GM12891 (cell line): ENCODE measurements at regions not wholly inside any gene's neighbourhood (a gene's known extent, or its start where the extent isn't known, plus 50 kb on each side); places are given as distances from the start of the nearest gene placed in this dataset.
"Not testable (repeated sequence)": the region's sequence is repeated elsewhere in the genome, so short reads cannot be mapped to it uniquely, and the experiment has no call there.

ENCODE experiments used
- DNase-seq: peaks from one replicate; pipeline ENCODE4 v3.0.0; 2011; ENCODE audit warnings: low spot score; ENCODE audit not compliant: insufficient read length
- FAIRE-seq: peaks from 2 replicates; lab custom pipeline; 2011; peaks lifted over from hg19 to GRCh38; lab: Jason Lieb, UNC
- PAX5 ChIP-seq: IDR thresholded peaks from 2 replicates; pipeline ENCODE4 v1.6.1; 2011; ENCODE audit warnings: low read length, moderate library complexity, mild to moderate bottlenecking; ENCODE audit not compliant: insufficient read depth, severe bottlenecking
- POLR2A ChIP-seq: IDR thresholded peaks from 2 replicates; pipeline ENCODE4 v1.6.1; 2011; ENCODE audit warnings: low read depth, low read length, control low read depth
- POLR2AphosphoS5 ChIP-seq: IDR thresholded peaks from 2 replicates; pipeline ENCODE4 v1.6.1; 2011; ENCODE audit warnings: low read depth, low read length, control low read depth
- POU2F2 ChIP-seq: IDR thresholded peaks from 2 replicates; pipeline ENCODE4 v1.6.1; 2011; ENCODE audit warnings: low read depth, mild to moderate bottlenecking, control low read depth, low read length, moderate library complexity
- SPI1 ChIP-seq: IDR thresholded peaks from 2 replicates; pipeline ENCODE4 v1.6.1; 2011; ENCODE audit warnings: low read depth, low read length, control low read depth
- TAF1 ChIP-seq: IDR thresholded peaks from 2 replicates; pipeline ENCODE4 v1.6.1; 2011; ENCODE audit warnings: low read depth, low read length, control low read depth

- TF ChIP-seq SPI1, result no peak
- TF ChIP-seq TAF1, result no peak
- TF ChIP-seq POLR2AphosphoS5, result no peak
- TF ChIP-seq PAX5, result no peak
- no peak for TF ChIP-seq POLR2A
- TF ChIP-seq POU2F2, result no peak
- no peak for FAIRE-seq
- DNase-seq, result no peak
Measured at GRCh38 chr5:28390341-28390740, 1352.0 kb upstream of the CDH9 start.

DNA sequence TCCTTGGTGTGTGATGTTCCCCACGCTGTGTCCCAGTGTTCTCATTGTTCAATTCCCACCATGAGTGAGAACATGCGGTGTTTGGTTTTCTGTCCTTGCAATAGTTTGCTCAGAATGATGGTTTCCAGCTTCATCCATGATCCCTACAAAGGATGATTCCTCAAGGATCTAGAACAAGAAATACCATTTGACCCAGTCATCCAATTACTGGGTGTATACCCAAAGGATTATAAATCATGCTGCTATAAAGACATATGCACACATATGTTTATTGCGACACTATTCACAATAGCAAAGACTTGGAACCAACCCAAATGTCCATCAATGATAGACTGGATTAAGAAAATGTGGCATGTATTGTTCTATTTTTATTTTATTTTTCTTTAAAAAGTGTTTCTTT is 1351.3 kb upstream of the CDH9 start:
- FAIRE-seq, DNase-seq: not testable (repeated sequence)

- DNase-seq, result no peak
- no peak for TF ChIP-seq SPI1
- TF ChIP-seq TAF1, result no peak
- no peak for TF ChIP-seq PAX5
- no peak for TF ChIP-seq POU2F2
- TF ChIP-seq POLR2A, result no peak
- no peak for TF ChIP-seq POLR2AphosphoS5
- no peak for FAIRE-seq
Measured at GRCh38 chr5:28388428-28388827, 1350.0 kb upstream of the CDH9 start.

DNA sequence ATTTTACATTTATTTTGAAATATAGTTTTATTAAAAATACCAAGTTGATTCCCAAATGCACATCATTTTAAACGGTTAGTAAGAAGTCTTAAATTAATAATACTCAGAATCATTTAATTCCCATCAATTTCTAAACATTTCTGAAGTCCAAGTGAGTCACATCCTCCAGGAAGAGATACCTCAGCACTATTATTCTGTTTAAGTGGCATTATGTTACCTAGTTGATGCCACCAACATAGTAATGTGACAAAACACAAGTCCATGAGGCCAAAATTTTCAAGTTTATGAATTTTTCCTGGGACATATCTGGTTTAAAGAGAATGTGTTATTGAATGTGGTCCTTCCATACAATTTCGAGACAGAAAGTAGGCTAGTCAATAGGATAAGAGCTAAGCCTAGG is 1348.3 kb upstream of the CDH9 start:
- DNase-seq (no peak), FAIRE-seq (no peak)
- TF ChIP-seq PAX5 (no peak), POLR2AphosphoS5 (no peak), SPI1 (no peak), POLR2A (no peak), TAF1 (no peak), POU2F2 (no peak)

DNA sequence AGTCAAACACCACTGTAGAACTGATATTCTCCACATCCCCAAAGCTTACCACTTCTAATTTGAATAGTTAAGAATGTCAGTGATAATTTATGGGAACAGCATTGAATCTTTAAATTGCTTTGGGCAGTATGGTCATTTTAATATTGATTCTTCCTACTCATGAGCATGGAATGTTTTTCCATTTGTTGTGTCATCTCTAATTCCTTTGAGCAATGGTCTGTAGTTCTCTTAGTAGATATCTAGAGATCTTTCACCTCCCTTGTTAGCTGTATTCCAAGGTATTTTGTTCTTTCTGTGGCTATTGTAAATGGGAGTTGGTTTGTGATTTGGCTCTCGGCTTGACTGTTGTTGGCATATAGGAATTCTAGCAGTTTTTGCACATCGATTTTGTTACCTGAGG is 1341.8 kb upstream of the CDH9 start:
- FAIRE-seq (no peak), DNase-seq (no peak)
- TF ChIP-seq POLR2A (no peak), TAF1 (no peak), SPI1 (no peak), POLR2AphosphoS5 (no peak), PAX5 (no peak), POU2F2 (no peak)

DNA sequence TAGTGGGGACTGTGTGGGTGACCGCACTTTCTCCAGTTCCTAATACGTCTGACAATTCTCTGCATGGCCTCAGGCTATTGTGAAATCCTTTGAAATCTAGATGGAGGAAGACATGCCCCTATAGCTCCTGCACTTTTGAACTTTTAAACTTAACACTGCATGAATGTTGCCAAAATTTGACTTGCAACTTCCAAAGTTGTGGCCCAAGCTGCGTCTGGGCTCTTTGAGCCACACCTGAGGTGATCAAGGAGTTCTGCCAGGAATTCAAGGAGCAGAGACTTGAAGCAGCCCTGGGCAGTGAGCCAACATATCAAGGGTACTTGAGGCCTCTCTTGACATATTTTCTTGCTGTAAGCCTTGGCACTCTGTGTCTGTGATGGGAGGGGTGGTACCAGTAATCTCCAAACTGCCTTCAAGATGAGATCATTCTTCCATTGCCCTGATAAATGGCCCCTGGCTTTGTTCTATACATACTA is 1336.1 kb upstream of the CDH9 start:
- no peak for DNase-seq
- FAIRE-seq, result no peak
- TF ChIP-seq POLR2A (no peak), POLR2AphosphoS5 (no peak), PAX5 (no peak), SPI1 (no peak), TAF1 (no peak), POU2F2 (no peak)

DNA sequence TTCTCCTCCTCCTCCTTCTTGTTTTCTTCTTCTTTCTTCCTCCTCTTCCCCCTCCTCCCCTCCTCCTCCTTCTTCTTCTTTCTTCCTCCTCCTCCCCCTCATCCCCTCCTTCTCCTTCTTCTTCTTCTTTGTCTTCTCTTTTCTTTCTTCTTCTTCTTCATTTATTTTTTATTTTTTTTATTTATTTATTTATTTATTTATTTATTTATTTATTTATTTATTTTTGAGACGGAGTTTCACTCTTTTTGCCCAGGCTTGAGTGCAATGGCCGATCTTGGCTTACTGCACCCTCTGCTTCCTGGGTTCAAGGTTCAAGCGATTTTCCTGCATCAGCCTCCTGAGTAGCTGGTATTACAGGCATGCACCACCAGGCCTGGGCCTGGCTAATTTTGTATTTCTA is 1332.5 kb upstream of the CDH9 start:
- TF ChIP-seq POLR2A (no peak), SPI1 (no peak)
- no peak for DNase-seq
- no peak for FAIRE-seq

DNA sequence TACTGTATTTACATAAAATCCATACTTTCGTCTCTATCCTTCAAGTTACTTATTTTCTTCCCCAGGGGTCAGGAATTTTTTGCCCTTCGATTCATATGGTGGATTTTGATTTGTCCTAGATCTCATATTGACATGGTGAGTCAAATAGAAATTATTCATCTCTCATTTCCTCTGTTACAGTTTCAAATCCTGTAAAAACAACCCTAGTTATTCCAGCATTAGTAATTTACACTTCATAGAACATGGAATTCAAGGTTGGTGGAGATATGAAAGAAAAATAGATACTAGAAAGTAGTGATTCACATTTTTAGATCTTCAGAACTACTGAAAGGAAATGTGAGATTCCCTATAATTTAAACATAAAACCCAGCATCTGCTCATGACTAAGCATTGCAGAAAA is 1331.0 kb upstream of the CDH9 start:
- no peak for FAIRE-seq
- DNase-seq, result no peak
- TF ChIP-seq TAF1 (no peak), PAX5 (no peak), POLR2A (no peak), POU2F2 (no peak), SPI1 (no peak), POLR2AphosphoS5 (no peak)

- FAIRE-seq, result no peak
- no peak for TF ChIP-seq TAF1
- TF ChIP-seq POLR2AphosphoS5, result no peak
- TF ChIP-seq POU2F2, result no peak
- TF ChIP-seq POLR2A, result no peak
- TF ChIP-seq SPI1, result no peak
- DNase-seq, result no peak
Measured at GRCh38 chr5:28355831-28356230, 1317.4 kb upstream of the CDH9 start.

GRCh38 chr5:28346696-28347095 is 1308.3 kb upstream of the CDH9 start:
- TF ChIP-seq PAX5, result no peak
- no peak for TF ChIP-seq POLR2A
- TF ChIP-seq SPI1, result no peak
- TF ChIP-seq POU2F2, result no peak
- FAIRE-seq, result no peak
- no peak for DNase-seq

- TF ChIP-seq PAX5, result no peak
- no peak for TF ChIP-seq TAF1
- no peak for TF ChIP-seq POU2F2
- no peak for TF ChIP-seq POLR2AphosphoS5
- no peak for TF ChIP-seq SPI1
- TF ChIP-seq POLR2A, result no peak
- DNase-seq (no peak), FAIRE-seq (peak; percentile 63)
Measured at GRCh38 chr5:28344836-28345433, 1306.5 kb upstream of the CDH9 start.
